ENCODE measurements at regions not wholly inside any gene's neighbourhood (a gene's known extent, or its start where the extent isn't known, plus 50 kb on each side); places are given as distances from the start of the nearest gene placed in this dataset.

DNA sequence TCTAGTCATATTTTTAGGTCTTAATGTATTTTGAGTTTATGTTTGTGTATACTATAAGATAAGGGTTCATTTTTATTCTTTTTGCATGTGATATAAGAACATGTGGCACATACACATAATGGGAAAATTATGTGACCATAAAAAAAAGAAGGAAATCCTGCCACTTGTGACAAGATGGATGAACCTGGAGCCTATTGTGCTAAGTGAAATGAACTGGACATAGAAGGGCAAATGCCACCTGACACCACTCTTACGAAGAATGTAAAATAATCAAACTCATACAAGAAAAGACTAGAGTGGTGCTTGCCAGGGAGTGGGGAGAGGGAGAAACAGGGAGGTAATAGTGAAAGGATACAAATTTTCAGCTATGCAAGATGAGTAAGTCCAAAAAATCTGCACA is 126.1 kb downstream of the PLEKHG1 start:
- H3K4me3 ChIP-seq (ENCODE audit: low read depth, low read length) = no peak overlapping the region
- no peak for DNase-seq (ENCODE audit: low read depth)
- H3K36me3 ChIP-seq (ENCODE audit: control insufficient read depth, insufficient read depth, low read length) = no peaks in the 10 kb centered on the region
- TF ChIP-seq, protein P1, sequence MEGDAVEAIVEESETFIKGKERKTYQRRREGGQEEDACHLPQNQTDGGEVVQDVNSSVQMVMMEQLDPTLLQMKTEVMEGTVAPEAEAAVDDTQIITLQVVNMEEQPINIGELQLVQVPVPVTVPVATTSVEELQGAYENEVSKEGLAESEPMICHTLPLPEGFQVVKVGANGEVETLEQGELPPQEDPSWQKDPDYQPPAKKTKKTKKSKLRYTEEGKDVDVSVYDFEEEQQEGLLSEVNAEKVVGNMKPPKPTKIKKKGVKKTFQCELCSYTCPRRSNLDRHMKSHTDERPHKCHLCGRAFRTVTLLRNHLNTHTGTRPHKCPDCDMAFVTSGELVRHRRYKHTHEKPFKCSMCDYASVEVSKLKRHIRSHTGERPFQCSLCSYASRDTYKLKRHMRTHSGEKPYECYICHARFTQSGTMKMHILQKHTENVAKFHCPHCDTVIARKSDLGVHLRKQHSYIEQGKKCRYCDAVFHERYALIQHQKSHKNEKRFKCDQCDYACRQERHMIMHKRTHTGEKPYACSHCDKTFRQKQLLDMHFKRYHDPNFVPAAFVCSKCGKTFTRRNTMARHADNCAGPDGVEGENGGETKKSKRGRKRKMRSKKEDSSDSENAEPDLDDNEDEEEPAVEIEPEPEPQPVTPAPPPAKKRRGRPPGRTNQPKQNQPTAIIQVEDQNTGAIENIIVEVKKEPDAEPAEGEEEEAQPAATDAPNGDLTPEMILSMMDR (IDR thresholded peaks at IDR 0.05; ENCODE audit: insufficient read depth, low read length, poor library complexity, severe bottlenecking) = no peak
- H3K27me3 ChIP-seq (ENCODE audit: control insufficient read depth, insufficient read depth, low read length) = no peaks in the 10 kb centered on the region

GRCh38 chr6:150729188-150729748 is 129.6 kb downstream of the PLEKHG1 start:
- Histone ChIP-seq H3K27me3 (ENCODE audit: control insufficient read depth, insufficient read depth, low read length) (no peaks in the 10 kb centered on the region), H3K36me3 (ENCODE audit: control insufficient read depth, insufficient read depth, low read length) (no peaks in the 10 kb centered on the region), H3K4me3 (ENCODE audit: low read depth, low read length) (no peak overlapping the region)
- TF ChIP-seq, protein P1 (IDR thresholded peaks at IDR 0.05; ENCODE audit: insufficient read depth, low read length, poor library complexity, severe bottlenecking) = no peak
- no peak for DNase-seq (ENCODE audit: low read depth)

DNA sequence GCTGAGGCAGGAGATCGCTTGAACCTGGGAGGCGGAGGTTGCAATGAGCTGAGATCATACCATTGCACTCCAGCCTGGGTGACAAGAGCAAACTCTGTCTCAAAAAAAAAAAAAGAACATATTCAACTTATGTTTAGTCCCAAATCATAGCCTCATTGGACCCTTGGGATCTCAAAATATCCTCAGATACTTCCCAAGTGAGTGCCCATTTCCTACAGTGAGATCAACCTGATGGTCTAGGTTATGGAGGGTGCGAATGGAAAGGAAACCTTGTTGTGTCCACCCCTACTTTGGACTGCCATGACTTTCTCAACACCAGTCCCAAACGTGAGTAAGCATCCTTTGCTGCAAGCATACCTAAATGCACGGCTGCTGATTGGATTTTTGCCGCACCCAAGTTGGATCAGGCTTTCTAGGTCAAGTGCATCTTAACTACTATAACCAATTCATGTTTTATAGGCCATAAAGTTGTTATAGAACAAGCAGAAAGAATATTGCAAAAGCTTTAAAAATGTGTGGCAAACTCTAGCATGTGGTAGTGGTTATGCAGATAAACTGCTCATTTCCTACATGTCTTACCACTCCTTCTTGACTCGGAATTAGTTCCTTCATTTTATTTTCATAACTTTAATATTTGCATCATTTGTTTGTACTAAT is 131.2 kb downstream of the PLEKHG1 start:
- no peak for DNase-seq (ENCODE audit: low read depth)
- TF ChIP-seq, protein P1 (IDR thresholded peaks at IDR 0.05; ENCODE audit: insufficient read depth, low read length, poor library complexity, severe bottlenecking) = no peak
- Histone ChIP-seq H3K4me3 (ENCODE audit: low read depth, low read length) (no peak overlapping the region), H3K27me3 (ENCODE audit: control insufficient read depth, insufficient read depth, low read length) (no peaks in the 10 kb centered on the region), H3K36me3 (ENCODE audit: control insufficient read depth, insufficient read depth, low read length) (no peaks in the 10 kb centered on the region)

- H3K36me3 ChIP-seq (ENCODE audit: control insufficient read depth, insufficient read depth, low read length) = no peaks in the 10 kb centered on the region
- TF ChIP-seq, protein P1 (IDR thresholded peaks at IDR 0.05; ENCODE audit: insufficient read depth, low read length, poor library complexity, severe bottlenecking) = no peak
- no peaks in the 10 kb centered on the region for H3K27me3 ChIP-seq (ENCODE audit: control insufficient read depth, insufficient read depth, low read length)
- DNase-seq (ENCODE audit: low read depth) = no peak
- no peak overlapping the region for H3K4me3 ChIP-seq (ENCODE audit: low read depth, low read length)
These were observed 132.6 kb upstream of the MTHFD1L start for GRCh38 chr6:150732765-150733539.

DNA sequence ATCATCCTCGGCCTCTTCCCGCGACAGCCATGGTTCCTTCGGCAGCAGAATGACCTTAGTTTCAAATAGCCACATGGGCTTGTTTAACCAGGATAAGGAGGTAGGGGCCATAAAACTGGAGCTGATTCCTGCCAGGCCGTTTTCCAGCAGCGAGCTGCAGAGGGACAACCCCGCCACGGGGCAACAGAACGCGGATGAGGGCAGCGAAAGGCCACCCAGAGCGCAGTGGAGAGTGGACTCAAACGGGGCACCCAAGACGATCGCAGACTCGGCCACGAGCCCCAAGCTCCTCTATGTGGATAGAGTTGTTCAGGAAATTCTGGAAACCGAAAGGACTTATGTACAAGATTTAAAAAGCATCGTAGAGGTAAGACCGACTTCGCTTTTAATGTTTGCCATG is 131.8 kb upstream of the MTHFD1L start:
- DNase-seq (ENCODE audit: low read depth) = no peak
- TF ChIP-seq, protein P1 (IDR thresholded peaks at IDR 0.05; ENCODE audit: insufficient read depth, low read length, poor library complexity, severe bottlenecking) = no peak
- Histone ChIP-seq H3K36me3 (ENCODE audit: control insufficient read depth, insufficient read depth, low read length) (no peaks in the 10 kb centered on the region), H3K4me3 (ENCODE audit: low read depth, low read length) (no peak overlapping the region), H3K27me3 (ENCODE audit: control insufficient read depth, insufficient read depth, low read length) (no peaks in the 10 kb centered on the region)

Data from kidney epithelial cell (primary cell).